Type B pancreatic cell (in vitro differentiated cells): ENCODE measurements at regions not wholly inside any gene's neighbourhood (a gene's known extent, or its start where the extent isn't known, plus 50 kb on each side); places are given as distances from the start of the nearest gene placed in this dataset.

ENCODE experiments used
- DNase-seq: peaks from one replicate; pipeline ENCODE4 v3.0.0; 2021; ENCODE audit warnings: mixed read lengths; ENCODE audit not compliant: unreplicated experiment; ENCODE audit errors: extremely low spot score
- H3K27ac Mint-ChIP-seq: 2 replicates; pipeline ENCODE4 v1.8.0; 2021; ENCODE audit warnings: mild to moderate bottlenecking, mixed read lengths
- H3K27me3 Mint-ChIP-seq: 2 replicates; pipeline ENCODE4 v1.8.0; 2021; ENCODE audit warnings: mixed read lengths
- H3K36me3 Mint-ChIP-seq: 2 replicates; pipeline ENCODE4 v1.8.0; 2021; ENCODE audit warnings: mixed read lengths
- H3K4me1 Mint-ChIP-seq: one replicate; pipeline ENCODE4 v1.8.0; 2021; ENCODE audit warnings: mixed read lengths; ENCODE audit not compliant: unreplicated experiment
- H3K4me3 Mint-ChIP-seq: 2 replicates; pipeline ENCODE4 v1.8.0; 2021; ENCODE audit warnings: mild to moderate bottlenecking, mixed read lengths
- H3K9me3 Mint-ChIP-seq: 2 replicates; pipeline ENCODE4 v1.8.0; 2021; ENCODE audit warnings: mixed read lengths
- TF ChIP-seq, protein P1 (sequence below): fragments of 200-600 bp; sonication (generic); conservative IDR thresholded peaks from 2 replicates; pipeline ENCODE4 v1.5.0; 2021; ENCODE audit warnings: antibody characterized with exemption, mild to moderate bottlenecking

DNA sequence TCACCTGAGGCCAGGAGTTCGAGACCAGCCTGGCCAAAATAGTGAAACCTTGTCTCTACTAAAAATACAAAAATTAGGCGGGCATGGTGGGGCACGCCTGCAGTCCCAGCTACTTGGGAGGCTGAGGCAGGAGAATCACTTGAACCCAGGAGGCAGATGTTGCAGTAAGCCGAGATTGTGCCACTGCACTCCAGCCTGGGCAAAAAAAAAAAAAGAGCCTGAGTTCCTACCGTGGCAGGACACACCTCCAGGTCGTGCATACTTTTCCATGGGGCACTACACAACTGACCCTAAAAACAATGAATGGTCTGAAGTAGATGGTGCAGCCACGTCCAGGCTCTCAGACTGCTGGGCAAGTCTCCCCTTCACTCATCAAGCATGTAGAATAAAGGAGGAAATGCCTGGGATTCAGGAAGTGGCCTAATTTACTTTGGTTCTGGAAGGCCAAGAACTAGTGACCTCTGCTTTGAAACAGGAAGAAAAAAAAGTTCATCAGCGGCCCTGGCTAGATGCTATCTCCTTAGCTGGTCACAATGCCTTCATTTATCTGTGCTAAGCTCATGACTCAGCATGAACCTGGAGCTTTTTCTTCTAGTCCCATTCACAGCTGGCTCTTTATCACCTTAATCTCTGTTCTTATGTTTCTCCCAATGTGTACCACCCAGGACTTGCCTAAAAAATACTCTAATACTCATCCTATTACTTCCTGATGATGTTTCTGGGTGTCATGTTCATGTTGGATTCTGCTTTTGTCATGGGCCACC, 55.8 kb upstream of the OR6J1 start:
- TF ChIP-seq, protein P1, sequence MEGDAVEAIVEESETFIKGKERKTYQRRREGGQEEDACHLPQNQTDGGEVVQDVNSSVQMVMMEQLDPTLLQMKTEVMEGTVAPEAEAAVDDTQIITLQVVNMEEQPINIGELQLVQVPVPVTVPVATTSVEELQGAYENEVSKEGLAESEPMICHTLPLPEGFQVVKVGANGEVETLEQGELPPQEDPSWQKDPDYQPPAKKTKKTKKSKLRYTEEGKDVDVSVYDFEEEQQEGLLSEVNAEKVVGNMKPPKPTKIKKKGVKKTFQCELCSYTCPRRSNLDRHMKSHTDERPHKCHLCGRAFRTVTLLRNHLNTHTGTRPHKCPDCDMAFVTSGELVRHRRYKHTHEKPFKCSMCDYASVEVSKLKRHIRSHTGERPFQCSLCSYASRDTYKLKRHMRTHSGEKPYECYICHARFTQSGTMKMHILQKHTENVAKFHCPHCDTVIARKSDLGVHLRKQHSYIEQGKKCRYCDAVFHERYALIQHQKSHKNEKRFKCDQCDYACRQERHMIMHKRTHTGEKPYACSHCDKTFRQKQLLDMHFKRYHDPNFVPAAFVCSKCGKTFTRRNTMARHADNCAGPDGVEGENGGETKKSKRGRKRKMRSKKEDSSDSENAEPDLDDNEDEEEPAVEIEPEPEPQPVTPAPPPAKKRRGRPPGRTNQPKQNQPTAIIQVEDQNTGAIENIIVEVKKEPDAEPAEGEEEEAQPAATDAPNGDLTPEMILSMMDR = no peak
- DNase-seq = no peak
- Mint-ChIP-seq H3K36me3 (no peaks in the 10 kb centered on the region), H3K4me3 (no peak overlapping the region), H3K27me3 (peaks cover 27% of the 10 kb centered on the region), H3K27ac (no peak overlapping the region), H3K4me1 (no peaks in the 10 kb centered on the region), H3K9me3 (no peaks in the 10 kb centered on the region)

DNA sequence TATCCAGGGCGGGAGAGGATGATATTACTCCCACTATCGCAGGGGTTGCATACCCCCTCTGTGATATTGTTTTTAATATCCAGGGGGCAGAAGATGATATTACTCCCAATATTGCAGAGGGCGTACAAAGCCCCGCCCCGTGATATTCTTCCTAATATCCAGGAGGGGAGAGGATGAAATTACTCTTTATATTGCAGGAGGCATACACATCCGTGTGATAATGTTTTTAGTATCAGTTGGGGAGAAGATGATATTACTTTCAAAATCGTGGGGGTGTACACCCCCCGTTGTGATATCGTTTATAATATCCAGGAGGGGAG, 52.9 kb upstream of the OXA1L start:
- H3K27me3 Mint-ChIP-seq = peaks cover 55% of the 10 kb centered on the region
- H3K9me3 Mint-ChIP-seq = no peaks in the 10 kb centered on the region
- no peak overlapping the region for H3K27ac Mint-ChIP-seq
- no peaks in the 10 kb centered on the region for H3K4me1 Mint-ChIP-seq
- H3K4me3 Mint-ChIP-seq = peak overlapping the region; percentile 85
- no peak for DNase-seq
- TF ChIP-seq, protein P1 = peak; percentile 9
- no peaks in the 10 kb centered on the region for H3K36me3 Mint-ChIP-seq

DNA sequence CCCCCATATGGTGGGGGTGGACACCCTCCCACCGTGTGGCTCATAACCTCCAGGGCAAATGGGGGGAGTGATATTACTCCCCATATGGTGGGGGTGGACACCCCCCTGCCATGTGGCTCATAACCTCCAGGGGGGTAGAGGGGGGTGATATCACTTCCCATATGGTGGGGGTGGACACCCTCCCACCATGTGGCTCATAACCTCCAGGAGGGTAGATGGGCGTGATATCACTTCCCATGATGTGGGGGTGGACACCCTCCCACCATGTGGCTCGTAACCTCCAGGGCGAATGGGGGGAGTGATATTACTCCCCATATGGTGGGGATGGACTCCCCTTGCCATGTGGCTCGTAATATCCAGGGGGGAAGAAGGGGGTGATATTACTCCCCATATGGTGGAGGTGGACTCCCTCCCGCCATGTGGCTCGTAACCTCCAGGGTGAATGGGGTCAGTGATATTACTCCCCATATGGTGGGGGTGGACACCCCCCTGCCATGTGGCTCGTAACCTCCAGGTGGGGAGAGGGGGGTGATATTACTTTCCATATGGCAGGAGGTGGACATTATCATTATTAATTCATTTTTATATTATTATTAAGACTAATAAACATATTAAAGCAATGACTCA, 51.2 kb upstream of the OXA1L start:
- Mint-ChIP-seq H3K9me3 (no peaks in the 10 kb centered on the region), H3K27me3 (peaks cover 45% of the 10 kb centered on the region), H3K27ac (no peak overlapping the region), H3K4me3 (no peak overlapping the region), H3K4me1 (no peaks in the 10 kb centered on the region), H3K36me3 (no peaks in the 10 kb centered on the region)
- TF ChIP-seq, protein P1 = peak; percentile 35
- no peak for DNase-seq

DNA sequence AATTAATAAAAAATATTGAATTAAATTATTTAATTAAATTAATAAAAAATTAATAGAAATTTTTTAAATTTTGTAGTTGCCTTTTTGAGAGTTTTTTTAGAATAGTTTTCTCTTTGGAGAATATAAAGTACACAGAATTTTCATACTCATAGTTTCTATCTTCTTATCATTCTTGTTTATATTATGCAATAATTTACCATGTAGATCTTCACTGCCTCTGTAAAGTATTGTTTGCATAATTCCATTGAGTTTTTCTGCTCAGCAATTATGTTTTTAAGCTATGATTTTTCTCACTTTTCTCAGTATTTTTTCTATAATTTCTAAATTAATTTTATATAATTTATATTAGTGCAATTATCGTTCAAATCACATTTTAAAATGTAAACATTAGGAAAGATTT, 50.6 kb upstream of the OXA1L start:
- Mint-ChIP-seq H3K36me3 (no peaks in the 10 kb centered on the region), H3K27ac (no peak overlapping the region), H3K27me3 (peaks cover 39% of the 10 kb centered on the region), H3K4me1 (no peaks in the 10 kb centered on the region), H3K4me3 (no peak overlapping the region), H3K9me3 (no peaks in the 10 kb centered on the region)
- TF ChIP-seq, protein P1 = no peak
- DNase-seq = no peak
